ENCODE measurements at regions not wholly inside any gene's neighbourhood (a gene's known extent, or its start where the extent isn't known, plus 50 kb on each side); places are given as distances from the start of the nearest gene placed in this dataset.

- no peak overlapping the region for H3K4me3 Mint-ChIP-seq
- H3K27ac Mint-ChIP-seq, result no peak overlapping the region
- H3K36me3 Mint-ChIP-seq (ENCODE audit: low read depth), result no peaks in the 10 kb centered on the region
- Histone ChIP-seq H3K27me3 (ENCODE audit: control insufficient read depth, insufficient read depth, low read length, poor library complexity, severe bottlenecking) (no peaks in the 10 kb centered on the region), H3K27ac (ENCODE audit: low read depth, low read length) (no peak overlapping the region), H3K9ac (ENCODE audit: extremely low read depth, low read length, poor library complexity, severe bottlenecking) (no peak overlapping the region), H3K4me1 (ENCODE audit: control insufficient read depth, insufficient read depth, low read length) (no peaks in the 10 kb centered on the region), H3K4me3 (ENCODE audit: low read length) (no peak overlapping the region), H3K36me3 (ENCODE audit: control insufficient read depth, insufficient read depth, low read length) (no peaks in the 10 kb centered on the region), H3K9me3 (ENCODE audit: control insufficient read depth, low read length) (no peaks in the 10 kb centered on the region)
- H3K27me3 Mint-ChIP-seq (ENCODE audit: insufficient read depth), result no peaks in the 10 kb centered on the region
- H3K4me1 Mint-ChIP-seq, result peaks cover 3% of the 10 kb centered on the region
- 94 to 97% methylated on average over 8 of the region's 8 CpGs for WGBS, 2 experiments (ENCODE audit: insufficient coverage in 1 of 2, insufficient read length in 1 of 2)
- TF ChIP-seq CTCF (conservative IDR thresholded peaks at IDR 0.05), result no peak
- DNase-seq, result no peak
- H3K9me3 Mint-ChIP-seq, result no peaks in the 10 kb centered on the region
Observed at GRCh38 chr6:18586133-18586532, 199.0 kb downstream of the RNF144B start.

- Histone ChIP-seq H3K27me3 (ENCODE audit: control insufficient read depth, insufficient read depth, low read length, poor library complexity, severe bottlenecking) (no peaks in the 10 kb centered on the region), H3K36me3 (ENCODE audit: control insufficient read depth, insufficient read depth, low read length) (no peaks in the 10 kb centered on the region), H3K9ac (ENCODE audit: extremely low read depth, low read length, poor library complexity, severe bottlenecking) (no peak overlapping the region), H3K4me3 (ENCODE audit: low read length) (no peak overlapping the region), H3K4me1 (ENCODE audit: control insufficient read depth, insufficient read depth, low read length) (no peaks in the 10 kb centered on the region), H3K9me3 (ENCODE audit: control insufficient read depth, low read length) (no peaks in the 10 kb centered on the region), H3K27ac (ENCODE audit: low read depth, low read length) (no peak overlapping the region)
- whole genome bisulfite sequencing, 2 experiments (ENCODE audit: insufficient coverage in 1 of 2, insufficient read length in 1 of 2), result 43 to 86% methylated on average over 5 to 10 of the region's 11 CpGs
- TF ChIP-seq CTCF (conservative IDR thresholded peaks at IDR 0.05), result peak; percentile 97
- Mint-ChIP-seq H3K9me3 (no peaks in the 10 kb centered on the region), H3K27ac (no peak overlapping the region), H3K27me3 (ENCODE audit: insufficient read depth) (no peaks in the 10 kb centered on the region), H3K36me3 (ENCODE audit: low read depth) (no peaks in the 10 kb centered on the region), H3K4me3 (no peak overlapping the region), H3K4me1 (peaks cover 9% of the 10 kb centered on the region)
- DNase-seq, result peak; percentile 88
Observed at GRCh38 chr6:18595774-18596530, 208.8 kb downstream of the RNF144B start.

- peaks cover 9% of the 10 kb centered on the region for H3K4me1 Mint-ChIP-seq
- no peaks in the 10 kb centered on the region for H3K9me3 Mint-ChIP-seq
- no peak overlapping the region for H3K4me3 Mint-ChIP-seq
- no peak for TF ChIP-seq CTCF (conservative IDR thresholded peaks at IDR 0.05)
- H3K4me3 ChIP-seq (ENCODE audit: low read length), result no peak overlapping the region
- H3K27me3 ChIP-seq (ENCODE audit: control insufficient read depth, insufficient read depth, low read length, poor library complexity, severe bottlenecking), result no peaks in the 10 kb centered on the region
- no peaks in the 10 kb centered on the region for H3K9me3 ChIP-seq (ENCODE audit: control insufficient read depth, low read length)
- no peak overlapping the region for H3K9ac ChIP-seq (ENCODE audit: extremely low read depth, low read length, poor library complexity, severe bottlenecking)
- no peak for DNase-seq
- H3K4me1 ChIP-seq (ENCODE audit: control insufficient read depth, insufficient read depth, low read length), result no peaks in the 10 kb centered on the region
- no peaks in the 10 kb centered on the region for H3K27me3 Mint-ChIP-seq (ENCODE audit: insufficient read depth)
- no peak overlapping the region for H3K27ac ChIP-seq (ENCODE audit: low read depth, low read length)
- no peaks in the 10 kb centered on the region for H3K36me3 Mint-ChIP-seq (ENCODE audit: low read depth)
- no peak overlapping the region for H3K27ac Mint-ChIP-seq
- H3K36me3 ChIP-seq (ENCODE audit: control insufficient read depth, insufficient read depth, low read length), result no peaks in the 10 kb centered on the region
Observed at GRCh38 chr6:18596531-18596835, 209.3 kb downstream of the RNF144B start.

Measured in endodermal cell (in vitro differentiated cells).